Left lung (tissue), 4 donors: ENCODE measurements at regions not wholly inside any gene's neighbourhood (a gene's known extent, or its start where the extent isn't known, plus 50 kb on each side); places are given as distances from the start of the nearest gene placed in this dataset.

Experiments used
- ATAC-seq: fragments of 200-7000 bp; cut with Tn5 transposase; one replicate; pipeline ENCODE4 v1.9.1; 2020; ENCODE audit warnings: moderate library complexity
- DNase-seq, 4 donors: peaks; one replicate each; pipeline ENCODE4 v3.0.0-alpha.2; 2013 to 2020
- H3K27ac ChIP-seq, 2 donors: fragments of 200-600 bp; sonication (generic) in 1 of 2; one replicate each; pipeline versions ENCODE4 v1.5.0 to v1.8.0; 2020 to 2021
- H3K27me3 ChIP-seq, 2 donors: fragments of 200-600 bp; sonication (generic) in 1 of 2; one replicate each; pipeline versions ENCODE4 v1.5.0 to v1.8.0; 2020 to 2021
- H3K36me3 ChIP-seq, 2 donors: fragments of 200-600 bp; sonication (generic) in 1 of 2; one replicate each; pipeline versions ENCODE4 v1.5.0 to v1.8.0; 2020 to 2021
- H3K4me1 ChIP-seq, 2 donors: fragments of 200-600 bp; one replicate each; pipeline ENCODE4 v1.8.0; 2021
- H3K4me3 ChIP-seq, 2 donors: fragments of 200-600 bp; sonication (generic) in 1 of 2; one replicate each; pipeline versions ENCODE4 v1.5.0 to v1.8.0; 2020 to 2021; ENCODE audit warnings: mild to moderate bottlenecking in 1 of 2
- H3K9me3 ChIP-seq, 2 donors: fragments of 200-600 bp; sonication (generic) in 1 of 2; one replicate each; pipeline versions ENCODE4 v1.5.0 to v1.8.0; 2020 to 2021
- CTCF ChIP-seq, 2 donors: fragments of 200-600 bp; sonication (generic) in 1 of 2; IDR thresholded peaks; one replicate each; pipeline versions ENCODE4 v1.5.0 to v1.8.0; 2021; ENCODE audit warnings: antibody characterized with exemption in 2 of 2
- intact Hi-C, 2 donors: fragments of 100-400 bp; cut with DNase I; formaldehyde crosslinking; loops; one replicate each; pipeline versions ENCODE4 v1.11.2 to v1.14.2; 2022
- donor health status: DM: no; HTN: yes; CAD: no.
- donor health status: DM: no; HTN: no; CAD: no.

- no peaks in the 10 kb centered on the region for H3K4me1 ChIP-seq
- intact Hi-C loops, result no loop called here
- no peak for ATAC-seq
- H3K36me3 ChIP-seq, result no peaks in the 10 kb centered on the region
- H3K27ac ChIP-seq, result no peak overlapping the region
- no peak for TF ChIP-seq CTCF (IDR thresholded peaks at IDR 0.05)
- DNase-seq, result no peak
- no peaks in the 10 kb centered on the region for H3K27me3 ChIP-seq
- no peak overlapping the region for H3K4me3 ChIP-seq
- peaks cover 0 to 6% of the 10 kb centered on the region in 2 donors for H3K9me3 ChIP-seq
These were observed 88.7 kb downstream of the TMEM168 start for GRCh38 chr7:112701456-112701855.

- peak in 2 of 4 donors; percentile 17 to 33 for DNase-seq
- intact Hi-C loops, result no loop called here
- H3K36me3 ChIP-seq, result no peaks in the 10 kb centered on the region
- H3K27ac ChIP-seq, result no peak overlapping the region
- no peaks in the 10 kb centered on the region for H3K27me3 ChIP-seq
- no peaks in the 10 kb centered on the region for H3K4me1 ChIP-seq
- no peak for TF ChIP-seq CTCF (IDR thresholded peaks at IDR 0.05)
- ATAC-seq, result no peak
- no peaks in the 10 kb centered on the region for H3K9me3 ChIP-seq
- H3K4me3 ChIP-seq, result no peak overlapping the region
These were observed 82.5 kb downstream of the TMEM168 start for GRCh38 chr7:112707655-112708054.

DNA sequence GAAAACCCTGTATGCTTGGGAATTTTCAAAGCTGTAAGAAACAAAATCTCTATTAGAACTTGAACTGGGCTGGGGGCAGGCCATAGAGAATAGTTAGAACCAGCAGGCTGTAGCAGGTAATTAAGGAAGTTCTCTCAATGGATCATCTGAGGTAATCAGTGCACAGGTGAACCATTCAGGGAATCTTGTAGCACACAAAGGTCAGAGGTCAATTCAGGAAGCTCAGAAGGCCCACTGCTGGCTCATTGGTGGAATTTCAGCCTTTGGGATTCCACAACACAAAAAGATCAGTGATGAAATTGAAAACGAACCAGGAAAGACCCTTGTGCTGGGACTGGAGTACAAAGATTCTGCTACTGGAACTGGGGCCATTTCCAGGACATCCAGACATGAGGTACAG is 82.0 kb downstream of the TMEM168 start:
- peak in 1 of 4 donors; percentile 17 for DNase-seq
- Histone ChIP-seq H3K4me1 (no peaks in the 10 kb centered on the region), H3K27me3 (no peaks in the 10 kb centered on the region), H3K9me3 (no peaks in the 10 kb centered on the region), H3K27ac (no peak overlapping the region), H3K4me3 (no peak overlapping the region), H3K36me3 (no peaks in the 10 kb centered on the region)
- TF ChIP-seq CTCF (IDR thresholded peaks at IDR 0.05), result no peak
- intact Hi-C loops, result no loop called here
- ATAC-seq, result no peak
